Transverse colon (tissue), 3 donors: ENCODE measurements at regions not wholly inside any gene's neighbourhood (a gene's known extent, or its start where the extent isn't known, plus 50 kb on each side); places are given as distances from the start of the nearest gene placed in this dataset.

Experiments
- EP300 ChIP-seq: sonication (generic); formaldehyde crosslinking; IDR thresholded peaks from one replicate; pipeline ENCODE4 v1.6.1; 2017; ENCODE audit warnings: antibody characterized with exemption, low read depth
- TF ChIP-seq, protein P1 (sequence below), 5 experiments: fragments of 200-600 bp in 3 of 5; fragments of 450-650 bp in 2 of 5; sonication (generic) in 3 of 5; IDR thresholded peaks; 1 replicate in 2 of 5; 2 replicates in 3 of 5; pipeline ENCODE4 v1.5.1; 2016 to 2017; ENCODE audit warnings: antibody characterized with exemption in 5 of 5, inconsistent platforms in 3 of 5, mild to moderate bottlenecking in 2 of 5, moderate library complexity in 1 of 5

DNA sequence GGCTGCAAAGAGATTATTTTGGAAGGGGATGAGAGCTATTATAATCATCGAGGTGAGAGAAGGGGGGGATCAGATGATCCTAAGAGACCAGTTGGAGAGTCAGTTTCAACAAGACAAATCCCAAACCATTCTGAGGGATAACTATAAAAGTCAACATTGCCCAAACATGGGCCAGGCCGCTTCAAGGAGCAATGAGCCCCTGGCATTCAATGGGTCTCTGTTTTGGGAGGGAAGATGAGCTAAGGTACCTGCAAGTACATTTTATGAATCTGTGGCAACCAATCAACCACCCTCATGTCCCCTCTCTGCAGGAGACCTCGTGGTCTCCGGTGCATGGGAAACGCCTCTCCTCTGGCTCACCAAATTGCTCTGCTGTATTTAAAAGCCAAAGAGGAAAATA, 209.9 kb upstream of the C16orf82 start:
- TF ChIP-seq, protein P1, sequence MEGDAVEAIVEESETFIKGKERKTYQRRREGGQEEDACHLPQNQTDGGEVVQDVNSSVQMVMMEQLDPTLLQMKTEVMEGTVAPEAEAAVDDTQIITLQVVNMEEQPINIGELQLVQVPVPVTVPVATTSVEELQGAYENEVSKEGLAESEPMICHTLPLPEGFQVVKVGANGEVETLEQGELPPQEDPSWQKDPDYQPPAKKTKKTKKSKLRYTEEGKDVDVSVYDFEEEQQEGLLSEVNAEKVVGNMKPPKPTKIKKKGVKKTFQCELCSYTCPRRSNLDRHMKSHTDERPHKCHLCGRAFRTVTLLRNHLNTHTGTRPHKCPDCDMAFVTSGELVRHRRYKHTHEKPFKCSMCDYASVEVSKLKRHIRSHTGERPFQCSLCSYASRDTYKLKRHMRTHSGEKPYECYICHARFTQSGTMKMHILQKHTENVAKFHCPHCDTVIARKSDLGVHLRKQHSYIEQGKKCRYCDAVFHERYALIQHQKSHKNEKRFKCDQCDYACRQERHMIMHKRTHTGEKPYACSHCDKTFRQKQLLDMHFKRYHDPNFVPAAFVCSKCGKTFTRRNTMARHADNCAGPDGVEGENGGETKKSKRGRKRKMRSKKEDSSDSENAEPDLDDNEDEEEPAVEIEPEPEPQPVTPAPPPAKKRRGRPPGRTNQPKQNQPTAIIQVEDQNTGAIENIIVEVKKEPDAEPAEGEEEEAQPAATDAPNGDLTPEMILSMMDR (IDR thresholded peaks at IDR 0.05): no peak
- TF ChIP-seq EP300: no peak
